NCI-H1694 treated with DMSO at 0.1 percent for 48 hours (cell line): ENCODE measurements at regions not wholly inside any gene's neighbourhood (a gene's known extent, or its start where the extent isn't known, plus 50 kb on each side); places are given as distances from the start of the nearest gene placed in this dataset.
"Not testable (repeated sequence)": the region's sequence is repeated elsewhere in the genome, so short reads cannot be mapped to it uniquely, and the experiment has no call there.

Source experiments
- DNase-seq: peaks from one replicate; lab custom pipeline; 2025; lab: John Stamatoyannopoulos, UW

GRCh38 chr1:221527886-221528624, 213.8 kb downstream of the DUSP10 start:
- DNase-seq, result no peak

GRCh38 chr1:221530159-221530558, 211.7 kb downstream of the DUSP10 start:
- DNase-seq, result not testable (repeated sequence)

- no peak for DNase-seq
Observed at GRCh38 chr1:221530791-221531190, 211.1 kb downstream of the DUSP10 start.

- no peak for DNase-seq
Observed at GRCh38 chr1:221532071-221532773, 209.7 kb downstream of the DUSP10 start.

- DNase-seq, result no peak
Observed at GRCh38 chr1:221541296-221541695, 200.6 kb downstream of the DUSP10 start.

GRCh38 chr1:221543529-221544120, 198.3 kb downstream of the DUSP10 start:
- DNase-seq, result peak; percentile 17

- no peak for DNase-seq
Observed at GRCh38 chr1:221548942-221549341, 192.9 kb downstream of the DUSP10 start.

- DNase-seq, result no peak
Observed at GRCh38 chr1:221549815-221550214, 192.1 kb downstream of the DUSP10 start.

- not testable (repeated sequence) for DNase-seq
Observed at GRCh38 chr1:221552792-221553191, 189.1 kb downstream of the DUSP10 start.

- no peak for DNase-seq
Observed at GRCh38 chr1:221555689-221556433, 186.0 kb downstream of the DUSP10 start.

GRCh38 chr1:221556435-221556834, 185.5 kb downstream of the DUSP10 start:
- DNase-seq, result no peak

- DNase-seq, result no peak
Observed at GRCh38 chr1:221557013-221557412, 184.9 kb downstream of the DUSP10 start.

GRCh38 chr1:221558396-221558795, 183.5 kb downstream of the DUSP10 start:
- DNase-seq, result no peak

GRCh38 chr1:221559911-221560310, 182.0 kb downstream of the DUSP10 start:
- no peak for DNase-seq

GRCh38 chr1:221562542-221563475, 179.1 kb downstream of the DUSP10 start:
- DNase-seq, result no peak

- no peak for DNase-seq
Observed at GRCh38 chr1:221563476-221563921, 178.4 kb downstream of the DUSP10 start.

GRCh38 chr1:221564891-221565290, 177.0 kb downstream of the DUSP10 start:
- no peak for DNase-seq

- no peak for DNase-seq
Observed at GRCh38 chr1:221565711-221566110, 176.2 kb downstream of the DUSP10 start.

- DNase-seq, result no peak
Observed at GRCh38 chr1:221567859-221568507, 173.9 kb downstream of the DUSP10 start.

GRCh38 chr1:221573756-221574155, 168.1 kb downstream of the DUSP10 start:
- no peak for DNase-seq

GRCh38 chr1:221574529-221574928, 167.4 kb downstream of the DUSP10 start:
- DNase-seq, result no peak
